Epithelial cell of esophagus (primary cell): ENCODE measurements at regions not wholly inside any gene's neighbourhood (a gene's known extent, or its start where the extent isn't known, plus 50 kb on each side); places are given as distances from the start of the nearest gene placed in this dataset.

Source experiments
- DNase-seq: peaks from one replicate; pipeline ENCODE4 v3.0.0; 2010; ENCODE audit warnings: low read depth
- H3K4me3 ChIP-seq: 2 replicates; pipeline ENCODE4 v1.5.1; 2011; ENCODE audit warnings: mild to moderate bottlenecking, low read length, control low read depth
- TF ChIP-seq, protein P1 (sequence below): IDR thresholded peaks from 2 replicates; pipeline ENCODE4 v1.5.1; 2011; ENCODE audit warnings: low read depth, mild to moderate bottlenecking, low read length, control low read depth, inconsistent platforms; ENCODE audit not compliant: insufficient read depth; ENCODE audit errors: missing control alignments

DNA sequence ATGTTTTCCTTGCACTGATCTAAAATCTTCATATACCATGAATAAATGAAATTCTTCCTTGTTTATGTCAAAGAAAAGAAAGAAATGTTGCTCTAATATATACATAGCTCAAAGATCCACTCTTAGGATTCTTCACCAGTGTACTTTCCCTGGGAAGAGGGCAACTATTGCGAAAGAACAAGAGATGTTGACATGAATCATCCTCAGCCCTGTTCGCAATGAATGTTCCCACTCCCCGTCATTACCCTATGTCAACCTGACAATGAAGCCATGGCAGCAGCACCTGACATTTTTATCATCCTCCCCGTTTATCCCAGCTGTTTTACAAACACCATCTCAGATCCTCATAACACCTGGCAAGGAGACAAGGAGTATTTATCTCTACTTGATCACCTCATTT lies 409.1 kb upstream of the GRIA1 start:
- TF ChIP-seq, protein P1, sequence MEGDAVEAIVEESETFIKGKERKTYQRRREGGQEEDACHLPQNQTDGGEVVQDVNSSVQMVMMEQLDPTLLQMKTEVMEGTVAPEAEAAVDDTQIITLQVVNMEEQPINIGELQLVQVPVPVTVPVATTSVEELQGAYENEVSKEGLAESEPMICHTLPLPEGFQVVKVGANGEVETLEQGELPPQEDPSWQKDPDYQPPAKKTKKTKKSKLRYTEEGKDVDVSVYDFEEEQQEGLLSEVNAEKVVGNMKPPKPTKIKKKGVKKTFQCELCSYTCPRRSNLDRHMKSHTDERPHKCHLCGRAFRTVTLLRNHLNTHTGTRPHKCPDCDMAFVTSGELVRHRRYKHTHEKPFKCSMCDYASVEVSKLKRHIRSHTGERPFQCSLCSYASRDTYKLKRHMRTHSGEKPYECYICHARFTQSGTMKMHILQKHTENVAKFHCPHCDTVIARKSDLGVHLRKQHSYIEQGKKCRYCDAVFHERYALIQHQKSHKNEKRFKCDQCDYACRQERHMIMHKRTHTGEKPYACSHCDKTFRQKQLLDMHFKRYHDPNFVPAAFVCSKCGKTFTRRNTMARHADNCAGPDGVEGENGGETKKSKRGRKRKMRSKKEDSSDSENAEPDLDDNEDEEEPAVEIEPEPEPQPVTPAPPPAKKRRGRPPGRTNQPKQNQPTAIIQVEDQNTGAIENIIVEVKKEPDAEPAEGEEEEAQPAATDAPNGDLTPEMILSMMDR, result no peak
- no peak overlapping the region for H3K4me3 ChIP-seq
- DNase-seq, result peak; percentile 90

DNA sequence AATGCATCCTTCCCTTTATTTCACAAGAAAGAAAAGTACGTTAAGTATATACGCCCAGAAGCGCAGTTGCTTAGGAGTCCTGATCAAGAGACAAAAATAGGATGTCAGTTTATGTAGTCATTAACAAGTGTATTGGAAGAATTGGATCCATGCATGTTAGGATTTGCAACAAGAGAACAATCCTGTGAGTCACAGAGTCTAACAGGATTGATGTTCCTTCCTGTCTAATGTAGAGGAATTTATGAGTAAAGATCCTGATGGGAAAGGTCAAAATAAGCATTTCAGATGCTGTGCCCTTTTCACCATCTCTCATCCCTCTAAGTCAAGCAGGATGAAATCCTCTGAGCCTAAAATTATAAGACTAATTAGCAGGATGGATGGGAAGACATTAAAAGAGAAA lies 406.0 kb upstream of the GRIA1 start:
- TF ChIP-seq, protein P1, result no peak
- DNase-seq, result peak; percentile 91
- H3K4me3 ChIP-seq, result no peak overlapping the region

DNA sequence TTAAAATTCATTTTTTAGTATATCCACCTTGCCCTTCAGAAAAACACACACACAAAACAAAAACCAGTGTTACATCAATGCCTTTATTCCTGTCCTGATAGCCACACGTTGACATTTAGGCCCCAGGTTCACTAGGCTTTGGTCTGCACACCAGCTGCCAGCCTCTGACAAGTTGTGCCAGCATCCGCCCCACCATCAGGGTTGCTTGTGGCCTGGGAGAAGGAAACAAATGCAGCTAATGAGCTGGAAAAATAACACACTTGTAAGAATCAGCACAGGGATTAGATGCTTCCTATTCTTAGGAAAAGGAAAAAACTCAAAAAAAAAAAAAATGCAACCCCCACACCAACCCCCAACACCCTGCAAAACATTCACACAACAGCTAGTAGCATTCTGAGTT lies 404.0 kb upstream of the GRIA1 start:
- TF ChIP-seq, protein P1, result no peak
- H3K4me3 ChIP-seq, result no peak overlapping the region
- DNase-seq, result no peak

DNA sequence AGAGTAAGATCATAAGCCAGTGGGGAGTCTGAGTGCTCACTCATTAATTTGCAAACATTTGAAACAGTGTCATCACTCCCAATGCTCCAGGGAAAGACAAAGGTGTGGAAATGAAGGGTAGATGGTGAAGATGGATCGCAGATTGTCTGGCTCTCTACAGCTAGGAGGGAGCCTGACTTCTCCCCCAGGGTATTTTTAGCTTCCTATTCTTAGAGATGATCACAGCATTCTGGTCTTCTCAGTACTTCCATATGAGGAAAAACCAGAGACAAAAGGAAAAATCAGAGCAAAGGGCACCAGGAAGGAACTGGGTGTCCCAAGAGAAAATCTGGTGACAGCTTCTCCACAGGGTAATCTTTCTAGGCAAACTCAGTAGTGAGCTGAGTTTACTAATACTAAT lies 401.9 kb upstream of the GRIA1 start:
- DNase-seq, result no peak
- TF ChIP-seq, protein P1, result no peak
- no peak overlapping the region for H3K4me3 ChIP-seq

GRCh38 chr5:153094333-153094732 lies 396.1 kb upstream of the GRIA1 start:
- TF ChIP-seq, protein P1, result no peak
- H3K4me3 ChIP-seq, result no peak overlapping the region
- no peak for DNase-seq

GRCh38 chr5:153096381-153096780 lies 394.1 kb upstream of the GRIA1 start:
- peak; percentile 15 for DNase-seq
- TF ChIP-seq, protein P1, result no peak
- H3K4me3 ChIP-seq, result no peak overlapping the region

DNA sequence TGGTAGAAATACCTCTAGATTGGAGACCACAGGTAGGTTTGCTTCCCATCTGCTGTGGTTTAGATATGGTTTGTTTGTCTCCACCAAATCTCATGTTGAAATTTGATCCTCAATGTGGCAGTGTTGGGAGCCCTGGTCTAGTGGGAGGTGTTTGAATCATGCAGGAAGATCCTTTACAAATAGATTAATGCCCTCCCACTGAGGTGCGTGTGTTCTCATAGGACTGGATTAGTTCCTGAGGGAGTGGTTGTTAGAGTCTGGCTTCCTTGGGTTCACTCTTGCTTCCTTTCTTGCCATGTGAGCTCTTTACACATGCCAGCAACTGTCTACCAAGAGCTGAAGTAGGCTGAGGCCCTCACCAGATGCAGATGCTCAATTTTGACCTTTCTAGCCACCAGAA lies 391.1 kb upstream of the GRIA1 start:
- TF ChIP-seq, protein P1, result no peak
- DNase-seq, result no peak
- no peak overlapping the region for H3K4me3 ChIP-seq
